ENCODE measurements at regions not wholly inside any gene's neighbourhood (a gene's known extent, or its start where the extent isn't known, plus 50 kb on each side); places are given as distances from the start of the nearest gene placed in this dataset.

GRCh38 chr5:117813850-117814249 lies 1174.5 kb downstream of the DTWD2 start:
- DNase-seq (ENCODE audit: low read depth, low spot score) = no peak

- no peak for DNase-seq (ENCODE audit: low read depth, low spot score)
Observed at GRCh38 chr5:117812861-117813260, 1175.5 kb downstream of the DTWD2 start.

- no peak for DNase-seq (ENCODE audit: low read depth, low spot score)
Observed at GRCh38 chr5:117809251-117809650, 1179.1 kb downstream of the DTWD2 start.

- no peak for DNase-seq (ENCODE audit: low read depth, low spot score)
Observed at GRCh38 chr5:117805058-117805457, 1183.3 kb downstream of the DTWD2 start.

- DNase-seq (ENCODE audit: low read depth, low spot score) = no peak
Observed at GRCh38 chr5:117803533-117803932, 1184.8 kb downstream of the DTWD2 start.

- no peak for DNase-seq (ENCODE audit: low read depth, low spot score)
Observed at GRCh38 chr5:117801583-117801982, 1186.8 kb downstream of the DTWD2 start.

GRCh38 chr5:117800261-117800660 lies 1188.1 kb downstream of the DTWD2 start:
- DNase-seq (ENCODE audit: low read depth, low spot score) = no peak

GRCh38 chr5:117794847-117795246 lies 1193.5 kb downstream of the DTWD2 start:
- DNase-seq (ENCODE audit: low read depth, low spot score) = no peak

- no peak for DNase-seq (ENCODE audit: low read depth, low spot score)
Observed at GRCh38 chr5:117793963-117794362, 1194.4 kb downstream of the DTWD2 start.

GRCh38 chr5:117792476-117792875 lies 1195.9 kb downstream of the DTWD2 start:
- no peak for DNase-seq (ENCODE audit: low read depth, low spot score)

GRCh38 chr5:117788596-117788995 lies 1199.8 kb downstream of the DTWD2 start:
- no peak for DNase-seq (ENCODE audit: low read depth, low spot score)

- no peak for DNase-seq (ENCODE audit: low read depth, low spot score)
Observed at GRCh38 chr5:117779171-117779570, 1204.5 kb upstream of the SEMA6A start.

- DNase-seq (ENCODE audit: low read depth, low spot score) = no peak
Observed at GRCh38 chr5:117776977-117777376, 1202.4 kb upstream of the SEMA6A start.

GRCh38 chr5:117769877-117770276 lies 1195.3 kb upstream of the SEMA6A start:
- DNase-seq (ENCODE audit: low read depth, low spot score) = no peak

GRCh38 chr5:117763271-117763670 lies 1188.6 kb upstream of the SEMA6A start:
- no peak for DNase-seq (ENCODE audit: low read depth, low spot score)

- DNase-seq (ENCODE audit: low read depth, low spot score) = no peak
Observed at GRCh38 chr5:117761186-117761585, 1186.6 kb upstream of the SEMA6A start.

- no peak for DNase-seq (ENCODE audit: low read depth, low spot score)
Observed at GRCh38 chr5:117759849-117760499, 1185.4 kb upstream of the SEMA6A start.

- DNase-seq (ENCODE audit: low read depth, low spot score) = no peak
Observed at GRCh38 chr5:117752403-117752802, 1177.8 kb upstream of the SEMA6A start.

GRCh38 chr5:117748336-117748735 lies 1173.7 kb upstream of the SEMA6A start:
- DNase-seq (ENCODE audit: low read depth, low spot score) = no peak

GRCh38 chr5:117743337-117743736 lies 1168.7 kb upstream of the SEMA6A start:
- DNase-seq (ENCODE audit: low read depth, low spot score) = no peak

- DNase-seq (ENCODE audit: low read depth, low spot score) = no peak
Observed at GRCh38 chr5:117741655-117742206, 1167.1 kb upstream of the SEMA6A start.

- DNase-seq (ENCODE audit: low read depth, low spot score) = no peak
Observed at GRCh38 chr5:117740268-117740667, 1165.6 kb upstream of the SEMA6A start.

- no peak for DNase-seq (ENCODE audit: low read depth, low spot score)
Observed at GRCh38 chr5:117738571-117738970, 1163.9 kb upstream of the SEMA6A start.

GRCh38 chr5:117736698-117737097 lies 1162.1 kb upstream of the SEMA6A start:
- no peak for DNase-seq (ENCODE audit: low read depth, low spot score)

Data from brain pericyte (primary cell).